Activated CD4-positive, alpha-beta T cell treated with anti-CD3 and anti-CD28 coated beads, Interleukin-2, amount 10 ng/mL, durations not matched to agents 24 days and 14 days (primary cell): ENCODE measurements at regions not wholly inside any gene's neighbourhood (a gene's known extent, or its start where the extent isn't known, plus 50 kb on each side); places are given as distances from the start of the nearest gene placed in this dataset.
"Not testable (repeated sequence)": the region's sequence is repeated elsewhere in the genome, so short reads cannot be mapped to it uniquely, and the experiment has no call there.

Experiments
- DNase-seq: peaks from one replicate; pipeline ENCODE4 v3.0.0; 2022
- H3K27ac Mint-ChIP-seq: one replicate; pipeline ENCODE4 v1.8.0; 2022; ENCODE audit warnings: mild to moderate bottlenecking, mixed read lengths
- H3K27me3 Mint-ChIP-seq: one replicate; pipeline ENCODE4 v1.8.0; 2022; ENCODE audit warnings: mixed read lengths
- H3K36me3 Mint-ChIP-seq: one replicate; pipeline ENCODE4 v1.8.0; 2022; ENCODE audit warnings: low read depth, mild to moderate bottlenecking, mixed read lengths
- H3K4me1 Mint-ChIP-seq: one replicate; pipeline ENCODE4 v1.8.0; 2021; ENCODE audit warnings: mixed read lengths
- H3K4me3 Mint-ChIP-seq: one replicate; pipeline ENCODE4 v1.8.0; 2022; ENCODE audit warnings: mild to moderate bottlenecking, moderate library complexity, mixed read lengths
- H3K9me3 Mint-ChIP-seq: one replicate; pipeline ENCODE4 v1.8.0; 2021; ENCODE audit warnings: mixed read lengths
- intact Hi-C: fragments of 100-400 bp; cut with micrococcal nuclease; formaldehyde crosslinking; loops from one replicate; pipeline ENCODE4 v1.15.1; 2023

GRCh38 chr13:108102771-108103170, 112.6 kb downstream of the LIG4 start:
- Mint-ChIP-seq H3K36me3 (no peaks in the 10 kb centered on the region), H3K4me1 (no peaks in the 10 kb centered on the region), H3K27me3 (no peaks in the 10 kb centered on the region), H3K9me3 (no peaks in the 10 kb centered on the region), H3K27ac (no peak overlapping the region), H3K4me3 (no peak overlapping the region)
- intact Hi-C loops: no loop called here
- DNase-seq: no peak

- Mint-ChIP-seq H3K27ac (no peak overlapping the region), H3K4me3 (no peak overlapping the region), H3K4me1 (no peaks in the 10 kb centered on the region), H3K36me3 (no peaks in the 10 kb centered on the region), H3K9me3 (no peaks in the 10 kb centered on the region), H3K27me3 (no peaks in the 10 kb centered on the region)
- intact Hi-C loops: no loop called here
- DNase-seq: no peak
Measured at GRCh38 chr13:108096301-108096915, 118.9 kb downstream of the LIG4 start.

GRCh38 chr13:108095036-108095435, 120.3 kb downstream of the LIG4 start:
- Mint-ChIP-seq H3K4me1 (no peaks in the 10 kb centered on the region), H3K27ac (no peak overlapping the region), H3K27me3 (no peaks in the 10 kb centered on the region), H3K36me3 (no peaks in the 10 kb centered on the region), H3K9me3 (no peaks in the 10 kb centered on the region), H3K4me3 (no peak overlapping the region)
- DNase-seq: no peak
- intact Hi-C loops: no loop called here

- no peaks in the 10 kb centered on the region for H3K4me1 Mint-ChIP-seq
- H3K36me3 Mint-ChIP-seq: no peaks in the 10 kb centered on the region
- DNase-seq: no peak
- no peaks in the 10 kb centered on the region for H3K9me3 Mint-ChIP-seq
- intact Hi-C loops: no loop called here
- no peak overlapping the region for H3K4me3 Mint-ChIP-seq
- H3K27me3 Mint-ChIP-seq: no peaks in the 10 kb centered on the region
- H3K27ac Mint-ChIP-seq: no peak overlapping the region
Measured at GRCh38 chr13:108093616-108094015, 121.7 kb downstream of the LIG4 start.

- no peaks in the 10 kb centered on the region for H3K4me1 Mint-ChIP-seq
- H3K9me3 Mint-ChIP-seq: no peaks in the 10 kb centered on the region
- no peaks in the 10 kb centered on the region for H3K27me3 Mint-ChIP-seq
- intact Hi-C loops: no loop called here
- no peak for DNase-seq
- no peak overlapping the region for H3K4me3 Mint-ChIP-seq
- H3K27ac Mint-ChIP-seq: no peak overlapping the region
- no peaks in the 10 kb centered on the region for H3K36me3 Mint-ChIP-seq
Measured at GRCh38 chr13:108087810-108088209, 127.5 kb downstream of the LIG4 start.

GRCh38 chr13:108086678-108087077, 128.7 kb downstream of the LIG4 start:
- Mint-ChIP-seq H3K4me3 (no peak overlapping the region), H3K27ac (no peak overlapping the region), H3K36me3 (no peaks in the 10 kb centered on the region), H3K9me3 (no peaks in the 10 kb centered on the region), H3K27me3 (no peaks in the 10 kb centered on the region), H3K4me1 (no peaks in the 10 kb centered on the region)
- intact Hi-C loops: no loop called here
- DNase-seq: no peak

GRCh38 chr13:108084840-108085239, 130.5 kb downstream of the LIG4 start:
- H3K4me1 Mint-ChIP-seq: no peaks in the 10 kb centered on the region
- intact Hi-C loops: no loop called here
- no peaks in the 10 kb centered on the region for H3K36me3 Mint-ChIP-seq
- no peak overlapping the region for H3K27ac Mint-ChIP-seq
- no peaks in the 10 kb centered on the region for H3K27me3 Mint-ChIP-seq
- H3K4me3 Mint-ChIP-seq: no peak overlapping the region
- H3K9me3 Mint-ChIP-seq: no peaks in the 10 kb centered on the region
- no peak for DNase-seq

- no peaks in the 10 kb centered on the region for H3K27me3 Mint-ChIP-seq
- no peaks in the 10 kb centered on the region for H3K36me3 Mint-ChIP-seq
Measured at GRCh38 chr13:108083056-108083455, 132.3 kb downstream of the LIG4 start.

GRCh38 chr13:108082481-108082880, 132.9 kb downstream of the LIG4 start:
- Mint-ChIP-seq H3K27ac (no peak overlapping the region), H3K27me3 (no peaks in the 10 kb centered on the region)

More at GRCh38 chr13:108083056-108083455, 132.3 kb downstream of the LIG4 start:
- DNase-seq: no peak
- no peaks in the 10 kb centered on the region for H3K9me3 Mint-ChIP-seq
- intact Hi-C loops: no loop called here
- H3K27ac Mint-ChIP-seq: no peak overlapping the region
- H3K4me1 Mint-ChIP-seq: no peaks in the 10 kb centered on the region
- no peak overlapping the region for H3K4me3 Mint-ChIP-seq

GRCh38 chr13:108077284-108077683, 138.1 kb downstream of the LIG4 start:
- no peak overlapping the region for H3K4me3 Mint-ChIP-seq
- no peak overlapping the region for H3K27ac Mint-ChIP-seq
- no peaks in the 10 kb centered on the region for H3K4me1 Mint-ChIP-seq
- H3K27me3 Mint-ChIP-seq: no peaks in the 10 kb centered on the region
- DNase-seq: no peak
- no peaks in the 10 kb centered on the region for H3K36me3 Mint-ChIP-seq
- intact Hi-C loops: no loop called here
- H3K9me3 Mint-ChIP-seq: peaks cover 12% of the 10 kb centered on the region

More at GRCh38 chr13:108082481-108082880, 132.9 kb downstream of the LIG4 start:
- no peaks in the 10 kb centered on the region for H3K9me3 Mint-ChIP-seq
- H3K36me3 Mint-ChIP-seq: no peaks in the 10 kb centered on the region
- no peaks in the 10 kb centered on the region for H3K4me1 Mint-ChIP-seq
- H3K4me3 Mint-ChIP-seq: no peak overlapping the region
- intact Hi-C loops: no loop called here
- DNase-seq: no peak

GRCh38 chr13:108074429-108074828, 140.9 kb downstream of the LIG4 start:
- DNase-seq, H3K4me1 Mint-ChIP-seq, H3K4me3 Mint-ChIP-seq, H3K27me3 Mint-ChIP-seq, H3K27ac Mint-ChIP-seq, H3K36me3 Mint-ChIP-seq, intact Hi-C loops: not testable (repeated sequence)
- H3K9me3 Mint-ChIP-seq: peaks cover 18% of the 10 kb centered on the region

GRCh38 chr13:108070925-108071324, 144.4 kb downstream of the LIG4 start:
- H3K27ac Mint-ChIP-seq: no peak overlapping the region
- no peaks in the 10 kb centered on the region for H3K4me1 Mint-ChIP-seq
- H3K27me3 Mint-ChIP-seq: no peaks in the 10 kb centered on the region
- H3K36me3 Mint-ChIP-seq: no peaks in the 10 kb centered on the region
- no peak overlapping the region for H3K4me3 Mint-ChIP-seq
- peaks cover 11% of the 10 kb centered on the region for H3K9me3 Mint-ChIP-seq
- DNase-seq: no peak
- intact Hi-C loops: no loop called here

GRCh38 chr13:108070491-108070890, 144.8 kb downstream of the LIG4 start:
- H3K36me3 Mint-ChIP-seq: no peaks in the 10 kb centered on the region
- no peaks in the 10 kb centered on the region for H3K27me3 Mint-ChIP-seq
- H3K9me3 Mint-ChIP-seq: peaks cover 11% of the 10 kb centered on the region
- no peak overlapping the region for H3K4me3 Mint-ChIP-seq
- intact Hi-C loops: no loop called here
- no peaks in the 10 kb centered on the region for H3K4me1 Mint-ChIP-seq
- H3K27ac Mint-ChIP-seq: no peak overlapping the region
- no peak for DNase-seq

GRCh38 chr13:108069521-108070210, 145.7 kb downstream of the LIG4 start:
- Mint-ChIP-seq H3K9me3 (peaks cover 11% of the 10 kb centered on the region), H3K27ac (no peak overlapping the region), H3K36me3 (no peaks in the 10 kb centered on the region), H3K4me3 (no peak overlapping the region), H3K4me1 (no peaks in the 10 kb centered on the region), H3K27me3 (no peaks in the 10 kb centered on the region)
- DNase-seq: no peak
- intact Hi-C loops: no loop called here

GRCh38 chr13:108064372-108064771, 151.0 kb downstream of the LIG4 start:
- H3K4me1 Mint-ChIP-seq, intact Hi-C loops, H3K27me3 Mint-ChIP-seq: not testable (repeated sequence)

More at GRCh38 chr13:108064372-108064771, 151.0 kb downstream of the LIG4 start:
- H3K9me3 Mint-ChIP-seq, H3K36me3 Mint-ChIP-seq, DNase-seq, H3K4me3 Mint-ChIP-seq, H3K27ac Mint-ChIP-seq: not testable (repeated sequence)
